HG03025 (cell line): ENCODE measurements at regions not wholly inside any gene's neighbourhood (a gene's known extent, or its start where the extent isn't known, plus 50 kb on each side); places are given as distances from the start of the nearest gene placed in this dataset.

ENCODE experiments used
- ATAC-seq: cut with Tn5 transposase; IDR thresholded peaks from one replicate; pipeline ENCODE4 v1.9.1; 2021; ENCODE audit warnings: mild to moderate bottlenecking, moderate library complexity; ENCODE audit not compliant: unreplicated experiment, low FRiP score

GRCh38 chr9:118023644-118024043 lies 319.4 kb downstream of the TLR4 start:
- ATAC-seq, result no peak

DNA sequence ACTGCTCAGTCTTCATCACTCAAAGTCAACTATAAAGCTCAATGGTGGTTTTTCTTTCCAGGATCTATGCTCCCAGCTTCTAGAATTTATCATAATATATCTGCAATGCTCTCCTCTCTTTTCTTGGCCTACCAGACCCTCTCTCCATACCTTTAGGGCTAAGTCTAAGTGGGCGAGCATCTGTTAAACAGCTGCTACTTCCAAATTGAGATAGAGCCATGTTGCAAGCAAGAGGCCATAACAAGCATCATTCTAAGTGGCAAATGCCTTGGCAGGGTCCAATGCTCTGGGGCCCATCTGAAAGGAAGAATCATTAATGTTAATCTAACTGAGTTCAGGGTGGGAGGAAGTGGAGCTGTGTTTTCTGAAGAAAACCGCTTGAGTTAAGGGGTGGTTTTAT lies 324.0 kb downstream of the TLR4 start:
- ATAC-seq, result no peak

- no peak for ATAC-seq
These were observed 325.2 kb downstream of the TLR4 start for GRCh38 chr9:118029425-118029824.

DNA sequence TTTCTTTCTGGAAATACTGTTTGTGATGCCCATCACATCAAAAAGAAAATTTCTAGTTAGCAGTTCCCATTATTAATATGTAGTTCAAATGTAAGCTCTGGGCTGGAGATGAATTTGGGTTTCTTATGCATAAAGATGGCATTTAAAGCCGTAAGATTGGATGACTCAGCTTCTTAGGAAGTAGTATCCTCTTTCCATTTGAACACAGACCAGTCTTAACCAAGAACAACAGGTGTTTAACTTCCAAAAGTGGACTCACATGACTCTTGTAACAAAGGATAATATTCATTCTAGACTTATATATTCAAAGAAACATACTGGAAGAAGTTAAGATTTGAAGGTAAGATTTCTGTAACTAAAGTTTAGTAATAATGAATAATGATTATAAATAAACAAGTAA lies 330.5 kb downstream of the TLR4 start:
- ATAC-seq, result no peak

DNA sequence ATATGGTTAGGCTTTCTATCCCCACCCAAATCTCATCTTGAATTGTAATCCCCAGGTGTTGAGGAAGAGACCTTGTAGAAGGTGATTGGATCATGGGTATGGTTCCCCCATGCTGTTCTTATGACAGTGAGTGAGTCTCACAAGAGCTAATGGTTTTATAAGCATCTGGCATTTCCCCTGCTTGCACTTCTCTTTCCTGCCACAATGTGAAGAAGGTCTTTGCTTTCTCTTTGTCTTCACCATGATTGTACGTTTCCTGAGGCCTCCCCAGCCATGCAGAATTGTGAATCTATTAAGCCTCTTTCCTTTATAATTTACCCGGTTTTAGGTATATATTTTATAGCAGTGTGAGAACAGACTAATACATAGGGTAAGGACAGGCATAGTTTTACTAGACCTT lies 334.5 kb downstream of the TLR4 start:
- no peak for ATAC-seq

DNA sequence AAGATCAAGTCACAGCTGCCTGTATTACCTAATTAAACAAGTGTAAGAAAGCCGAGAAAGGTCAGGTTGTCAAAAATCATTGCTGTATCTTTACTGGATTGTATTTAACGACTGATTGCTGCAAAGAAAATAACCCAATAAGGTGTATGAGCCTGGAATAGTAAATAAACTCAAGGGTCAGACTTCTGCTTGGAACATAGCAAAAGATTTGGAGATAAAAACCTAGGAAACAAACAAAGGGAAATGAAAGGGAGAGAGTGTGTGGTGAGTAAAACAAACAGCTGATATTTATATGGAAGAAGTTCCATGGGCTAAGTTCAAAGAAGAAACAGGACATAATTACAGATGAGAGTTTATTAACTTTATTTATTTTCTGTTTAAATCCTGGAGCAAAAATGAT lies 354.0 kb downstream of the TLR4 start:
- ATAC-seq, result no peak

DNA sequence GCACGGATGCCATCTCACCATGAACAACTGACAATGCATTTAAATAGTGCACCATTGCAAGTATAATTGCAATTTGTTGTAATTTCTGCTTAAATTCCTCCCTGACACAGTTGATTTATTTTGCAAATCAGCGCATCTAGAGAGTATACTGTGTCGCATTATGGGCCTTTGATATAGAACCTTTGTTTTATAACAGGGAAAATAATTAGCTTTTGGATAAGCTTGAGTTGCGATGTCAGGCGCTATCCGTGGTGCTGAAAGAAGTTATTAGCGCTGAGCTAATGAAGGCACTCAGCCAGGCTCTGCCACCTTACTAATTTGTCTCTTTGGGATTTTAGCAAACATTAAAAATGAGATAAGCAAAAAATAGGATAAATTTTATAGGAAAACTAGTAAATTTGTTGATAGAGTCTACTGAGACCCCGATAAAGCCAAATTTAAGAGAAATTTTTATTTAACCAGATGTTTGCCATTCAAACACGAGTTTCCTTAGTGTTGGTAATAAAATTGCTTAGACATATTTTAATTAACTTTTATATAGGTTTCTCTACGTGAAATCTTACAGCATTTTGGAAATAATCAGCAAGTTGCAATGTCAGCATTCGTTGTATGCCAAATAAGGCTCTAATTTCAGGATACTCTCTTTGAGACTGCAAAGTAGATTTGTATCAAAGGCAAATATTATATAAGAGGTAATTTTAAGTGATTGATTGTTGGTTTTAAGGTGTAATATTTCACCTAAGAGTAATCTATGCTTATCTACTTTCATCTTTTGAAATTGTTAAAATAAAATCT lies 355.5 kb downstream of the TLR4 start:
- ATAC-seq, result no peak

DNA sequence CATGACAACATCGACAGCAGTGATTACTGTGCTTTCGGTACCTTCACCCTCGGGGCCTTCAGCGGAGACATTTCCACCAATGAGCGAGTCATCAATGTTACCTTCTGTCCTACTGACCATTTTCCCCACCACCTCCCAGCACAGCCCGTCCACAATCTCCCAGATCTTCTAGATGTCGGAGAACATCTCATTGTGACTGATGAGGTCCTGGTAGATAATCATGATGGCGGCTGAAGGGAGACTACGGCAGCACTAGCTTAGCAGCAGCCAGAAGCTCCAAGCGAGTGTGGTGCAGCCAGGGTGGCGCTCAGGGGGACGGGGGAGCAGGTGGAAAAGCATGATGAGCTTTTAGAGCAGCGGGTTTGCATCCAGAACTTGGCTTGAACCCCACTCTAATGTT lies 379.0 kb downstream of the TLR4 start:
- no peak for ATAC-seq

GRCh38 chr9:118088090-118088489 lies 383.9 kb downstream of the TLR4 start:
- ATAC-seq, result no peak

GRCh38 chr9:118091226-118091625 lies 387.0 kb downstream of the TLR4 start:
- no peak for ATAC-seq

- ATAC-seq, result no peak
These were observed 387.7 kb downstream of the TLR4 start for GRCh38 chr9:118091711-118092500.

DNA sequence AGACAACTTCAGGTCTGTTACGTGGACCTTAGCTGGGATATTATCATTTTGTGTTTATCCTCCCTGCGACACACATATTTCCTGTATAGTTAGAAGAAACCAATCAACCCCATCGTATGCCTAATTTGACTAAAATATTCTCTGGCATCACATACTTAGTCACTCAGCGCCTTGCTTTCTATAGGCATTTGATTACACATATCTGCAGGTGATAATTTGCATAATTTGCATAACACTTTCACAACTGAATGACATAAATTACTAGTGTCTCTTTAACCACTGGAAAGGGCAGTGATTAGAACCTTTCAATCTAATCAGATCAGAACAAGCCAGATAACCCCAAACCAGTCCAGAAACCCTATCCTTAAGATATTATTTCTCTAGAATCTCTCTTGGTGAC lies 390.2 kb downstream of the TLR4 start:
- ATAC-seq, result no peak

DNA sequence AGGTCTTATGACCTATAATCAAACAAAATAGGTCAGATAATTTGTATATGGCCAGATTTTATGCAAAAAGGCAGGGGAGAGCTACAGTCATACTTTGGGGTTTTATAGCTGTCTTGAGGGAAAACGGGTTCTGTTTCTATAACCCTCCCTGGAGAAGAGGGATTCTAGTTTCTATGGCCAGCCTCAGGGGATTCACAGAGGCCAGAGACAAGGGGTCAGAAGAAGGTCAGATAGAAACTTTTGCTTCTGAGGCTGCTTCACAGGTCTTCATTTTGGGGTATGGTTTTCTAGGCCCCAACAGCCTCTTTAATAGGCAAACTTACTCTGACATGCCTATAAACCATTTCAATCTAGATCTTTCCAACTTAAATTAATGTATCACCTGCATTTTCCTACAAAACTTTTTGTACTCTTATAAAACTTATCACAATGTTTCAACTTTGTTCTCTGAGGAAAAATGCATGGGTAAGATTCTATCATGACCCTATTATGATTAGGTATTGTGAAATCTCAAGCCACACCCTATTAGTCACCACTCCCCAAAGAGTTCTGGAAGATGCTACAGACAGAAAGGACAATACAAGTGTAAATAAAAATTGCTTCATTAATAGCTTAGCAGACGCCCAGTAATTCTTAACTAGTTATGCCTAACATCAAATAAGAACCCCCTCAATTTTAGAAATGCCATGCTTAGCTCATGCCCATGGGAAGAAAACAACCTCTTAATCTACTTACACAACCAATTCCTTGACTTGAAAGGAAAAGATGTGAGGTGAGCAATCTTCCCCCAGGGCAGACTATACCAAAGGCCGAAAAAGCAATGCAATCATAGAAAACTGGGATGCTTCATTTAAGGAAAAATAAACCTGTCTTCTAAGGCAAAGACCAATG lies 396.6 kb downstream of the TLR4 start:
- ATAC-seq, result no peak

GRCh38 chr9:118104363-118104762 lies 400.2 kb downstream of the TLR4 start:
- no peak for ATAC-seq

DNA sequence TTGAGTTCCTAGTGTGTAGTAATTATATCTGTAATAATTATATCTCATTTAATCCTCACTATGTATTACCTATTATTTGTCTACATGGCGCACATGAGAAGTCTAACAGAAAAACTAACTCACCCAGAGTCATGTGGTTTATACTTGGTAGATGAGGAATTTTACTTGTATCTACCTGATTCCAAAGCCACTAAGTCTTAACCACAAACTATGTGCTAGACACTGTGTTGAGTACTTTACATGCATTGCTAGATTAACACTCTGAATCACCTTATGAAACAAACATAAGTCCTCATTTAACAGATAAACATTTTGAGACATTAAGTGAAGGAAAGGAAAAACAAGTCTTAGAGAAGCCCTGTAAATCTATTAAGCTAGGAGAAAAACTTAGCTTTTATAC lies 404.8 kb downstream of the TLR4 start:
- no peak for ATAC-seq

DNA sequence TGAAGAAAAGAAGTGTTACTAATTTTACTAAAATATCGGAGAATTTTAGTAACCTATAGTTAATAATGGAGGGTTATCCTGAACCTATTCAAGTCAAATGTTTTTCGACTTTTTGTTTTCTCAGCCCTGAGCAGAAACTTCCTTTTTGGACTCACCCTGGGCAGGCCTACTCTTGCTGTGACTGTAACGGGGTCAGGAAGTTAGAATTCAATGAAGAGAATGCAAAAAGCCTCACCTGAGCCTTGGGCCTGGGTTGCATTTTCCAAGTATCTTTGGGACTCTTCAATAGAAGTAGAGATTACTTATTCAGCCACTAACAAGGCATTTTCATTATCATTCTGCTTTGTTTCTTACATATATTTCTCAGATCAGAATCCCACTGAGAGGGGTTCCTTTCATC lies 405.3 kb downstream of the TLR4 start:
- no peak for ATAC-seq

DNA sequence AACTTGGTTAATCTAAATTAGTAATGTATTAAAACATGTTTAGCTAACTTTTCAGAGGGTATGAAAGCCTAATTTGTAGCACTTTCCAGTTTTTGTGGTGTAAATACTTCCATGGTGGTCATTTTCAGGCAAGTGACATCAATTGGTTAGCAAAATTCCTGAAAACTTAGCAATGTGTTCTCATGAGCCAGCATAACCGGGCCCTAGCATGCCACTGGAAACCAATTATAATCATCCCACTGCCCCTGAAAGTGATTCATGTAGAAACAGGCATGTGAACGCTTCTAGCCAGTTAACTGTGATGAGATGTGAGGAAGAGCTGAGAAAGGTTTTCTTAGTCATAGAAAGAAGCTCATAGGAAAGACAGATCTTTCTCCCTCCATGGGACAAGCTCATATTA lies 417.2 kb downstream of the TLR4 start:
- no peak for ATAC-seq

- no peak for ATAC-seq
These were observed 424.1 kb downstream of the TLR4 start for GRCh38 chr9:118128313-118128712.

DNA sequence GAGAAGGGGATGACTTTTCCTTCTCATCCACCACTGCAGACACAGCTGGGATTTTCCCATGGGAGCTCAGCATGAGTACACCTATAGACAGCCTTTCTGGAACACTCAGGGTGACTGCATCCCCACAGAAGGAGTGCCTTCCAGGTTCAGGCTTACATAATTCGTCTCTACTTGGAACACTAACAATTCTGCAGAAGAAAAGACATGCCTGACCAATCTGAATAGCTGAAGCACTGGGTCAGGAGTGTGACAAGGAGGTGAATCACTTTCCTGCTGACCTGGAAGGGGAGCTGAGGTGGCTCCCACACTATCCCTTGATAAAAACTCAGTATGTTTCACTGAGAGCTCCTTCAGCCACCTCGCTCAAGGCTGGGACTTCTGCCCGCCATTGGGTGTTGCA lies 425.3 kb downstream of the TLR4 start:
- no peak for ATAC-seq

- no peak for ATAC-seq
These were observed 444.8 kb downstream of the TLR4 start for GRCh38 chr9:118148990-118149389.

GRCh38 chr9:118156846-118157245 lies 452.6 kb downstream of the TLR4 start:
- ATAC-seq, result no peak
